Neutrophil (primary cell): ENCODE measurements at regions not wholly inside any gene's neighbourhood (a gene's known extent, or its start where the extent isn't known, plus 50 kb on each side); places are given as distances from the start of the nearest gene placed in this dataset.

ENCODE experiments used
- H3K27ac ChIP-seq: fragments of 200-600 bp; sonication (generic); 2 replicates; pipeline ENCODE4 v1.5.1; 2016; ENCODE audit warnings: mild to moderate bottlenecking, moderate library complexity
- H3K27me3 ChIP-seq: fragments of 200-600 bp; sonication (generic); 2 replicates; pipeline ENCODE4 v1.6.0; 2016; ENCODE audit warnings: mild to moderate bottlenecking
- H3K36me3 ChIP-seq: fragments of 200-600 bp; sonication (generic); 2 replicates; pipeline ENCODE4 v1.5.1; 2017
- H3K4me1 ChIP-seq, 2 experiments: fragments of 200-600 bp in 1 of 2; sonication (generic) in 1 of 2; 1 replicate in 1 of 2; 2 replicates in 1 of 2; pipeline versions ENCODE4 v1.5.1 to v1.6.1; 2013 to 2016; ENCODE audit warnings: low read depth in 1 of 2, low read length in 1 of 2, mild to moderate bottlenecking in 1 of 2, moderate library complexity in 1 of 2; ENCODE audit not compliant: control insufficient read depth in 1 of 2, insufficient read depth in 1 of 2
- H3K4me3 ChIP-seq, 2 experiments: fragments of 200-600 bp in 1 of 2; sonication (generic) in 1 of 2; 1 replicate in 1 of 2; 2 replicates in 1 of 2; pipeline ENCODE4 v1.5.1; 2013 to 2016; ENCODE audit warnings: low read depth in 1 of 2, low read length in 1 of 2, mild to moderate bottlenecking in 1 of 2, moderate library complexity in 1 of 2
- H3K9me3 ChIP-seq: fragments of 200-600 bp; sonication (generic); 2 replicates; pipeline ENCODE4 v1.5.1; 2016
- TF ChIP-seq, protein P1 (sequence below): fragments of 200-600 bp; sonication (generic); IDR thresholded peaks from 2 replicates; pipeline ENCODE4 v1.5.1; 2016; ENCODE audit warnings: antibody characterized with exemption

GRCh38 chr12:4005851-4006430, 132.7 kb upstream of the PARP11 start:
- TF ChIP-seq, protein P1, sequence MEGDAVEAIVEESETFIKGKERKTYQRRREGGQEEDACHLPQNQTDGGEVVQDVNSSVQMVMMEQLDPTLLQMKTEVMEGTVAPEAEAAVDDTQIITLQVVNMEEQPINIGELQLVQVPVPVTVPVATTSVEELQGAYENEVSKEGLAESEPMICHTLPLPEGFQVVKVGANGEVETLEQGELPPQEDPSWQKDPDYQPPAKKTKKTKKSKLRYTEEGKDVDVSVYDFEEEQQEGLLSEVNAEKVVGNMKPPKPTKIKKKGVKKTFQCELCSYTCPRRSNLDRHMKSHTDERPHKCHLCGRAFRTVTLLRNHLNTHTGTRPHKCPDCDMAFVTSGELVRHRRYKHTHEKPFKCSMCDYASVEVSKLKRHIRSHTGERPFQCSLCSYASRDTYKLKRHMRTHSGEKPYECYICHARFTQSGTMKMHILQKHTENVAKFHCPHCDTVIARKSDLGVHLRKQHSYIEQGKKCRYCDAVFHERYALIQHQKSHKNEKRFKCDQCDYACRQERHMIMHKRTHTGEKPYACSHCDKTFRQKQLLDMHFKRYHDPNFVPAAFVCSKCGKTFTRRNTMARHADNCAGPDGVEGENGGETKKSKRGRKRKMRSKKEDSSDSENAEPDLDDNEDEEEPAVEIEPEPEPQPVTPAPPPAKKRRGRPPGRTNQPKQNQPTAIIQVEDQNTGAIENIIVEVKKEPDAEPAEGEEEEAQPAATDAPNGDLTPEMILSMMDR, result no peak
- H3K4me1 ChIP-seq, result no peaks in the 10 kb centered on the region
- no peaks in the 10 kb centered on the region for H3K9me3 ChIP-seq
- no peak overlapping the region for H3K27ac ChIP-seq
- no peak overlapping the region for H3K4me3 ChIP-seq
- peaks cover under 1% of the 10 kb centered on the region for H3K27me3 ChIP-seq
- H3K36me3 ChIP-seq, result no peaks in the 10 kb centered on the region

DNA sequence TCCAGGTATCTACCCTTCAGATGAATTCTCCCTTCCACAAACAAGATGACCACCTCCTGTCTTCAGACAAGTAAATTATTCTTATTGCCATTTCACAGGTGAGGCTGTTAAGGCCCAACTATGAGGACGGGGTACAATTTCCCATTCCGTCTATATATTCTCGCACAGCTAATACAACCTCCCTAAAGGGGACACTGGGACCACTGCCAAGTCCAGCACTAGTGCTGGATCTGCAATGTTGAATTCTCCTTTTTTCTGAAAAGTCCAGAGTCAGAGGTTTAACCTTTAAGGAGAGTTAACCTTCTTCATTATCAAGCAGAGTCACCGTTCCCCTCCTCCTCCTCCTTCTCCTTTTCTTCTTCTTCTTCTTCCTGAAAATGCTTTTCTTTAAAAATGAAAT, 130.4 kb upstream of the PARP11 start:
- H3K27me3 ChIP-seq, result peaks cover 10% of the 10 kb centered on the region
- TF ChIP-seq, protein P1, result no peak
- no peaks in the 10 kb centered on the region for H3K4me1 ChIP-seq
- H3K9me3 ChIP-seq, result no peaks in the 10 kb centered on the region
- no peak overlapping the region for H3K4me3 ChIP-seq
- H3K27ac ChIP-seq, result no peak overlapping the region
- no peaks in the 10 kb centered on the region for H3K36me3 ChIP-seq

DNA sequence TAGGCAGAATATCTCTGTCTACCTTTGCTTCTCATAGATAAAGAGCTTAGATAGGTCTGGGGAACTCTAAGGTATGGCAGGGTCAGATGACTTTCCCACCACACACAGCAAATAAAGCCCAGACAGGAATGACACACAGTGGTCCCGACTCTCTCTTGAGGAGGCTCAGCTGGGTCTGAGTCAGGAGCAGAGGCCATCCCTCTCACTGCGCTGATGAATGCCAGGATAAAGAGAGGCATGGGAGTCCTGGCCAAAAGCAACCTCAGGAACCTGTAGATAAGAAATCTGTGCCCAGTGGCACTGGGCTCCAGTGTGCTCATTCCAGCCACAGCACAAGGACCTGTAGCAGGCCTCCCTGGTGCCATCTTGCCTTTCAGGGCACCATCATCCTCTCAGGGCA, 129.4 kb upstream of the PARP11 start:
- Histone ChIP-seq H3K27ac (no peak overlapping the region), H3K9me3 (no peaks in the 10 kb centered on the region), H3K4me1 (no peaks in the 10 kb centered on the region), H3K4me3 (no peak overlapping the region), H3K36me3 (no peaks in the 10 kb centered on the region), H3K27me3 (peaks cover 10% of the 10 kb centered on the region)
- TF ChIP-seq, protein P1, result no peak

DNA sequence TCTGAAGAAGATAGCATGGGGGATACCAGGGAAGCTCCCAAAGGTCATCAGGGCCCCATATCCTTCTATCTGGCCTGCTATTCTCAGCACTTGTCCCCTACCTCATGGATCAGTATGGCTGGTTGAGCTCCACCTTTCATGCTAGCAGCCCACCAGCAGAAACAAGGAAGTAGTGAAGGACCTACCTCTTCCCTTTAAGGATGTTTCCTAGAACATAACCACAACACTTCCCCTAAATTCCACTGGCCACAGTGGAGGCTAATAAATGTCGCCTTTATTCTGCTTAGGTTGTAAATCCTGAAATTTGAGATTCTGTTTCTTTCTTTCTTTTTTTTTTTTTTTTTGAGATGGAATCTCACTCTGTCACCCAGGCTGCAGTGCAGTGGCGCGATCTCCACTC, 128.6 kb upstream of the PARP11 start:
- TF ChIP-seq, protein P1, result no peak
- Histone ChIP-seq H3K4me1 (no peaks in the 10 kb centered on the region), H3K27ac (no peak overlapping the region), H3K4me3 (no peak overlapping the region), H3K9me3 (no peaks in the 10 kb centered on the region), H3K36me3 (no peaks in the 10 kb centered on the region), H3K27me3 (peaks cover 10% of the 10 kb centered on the region)

DNA sequence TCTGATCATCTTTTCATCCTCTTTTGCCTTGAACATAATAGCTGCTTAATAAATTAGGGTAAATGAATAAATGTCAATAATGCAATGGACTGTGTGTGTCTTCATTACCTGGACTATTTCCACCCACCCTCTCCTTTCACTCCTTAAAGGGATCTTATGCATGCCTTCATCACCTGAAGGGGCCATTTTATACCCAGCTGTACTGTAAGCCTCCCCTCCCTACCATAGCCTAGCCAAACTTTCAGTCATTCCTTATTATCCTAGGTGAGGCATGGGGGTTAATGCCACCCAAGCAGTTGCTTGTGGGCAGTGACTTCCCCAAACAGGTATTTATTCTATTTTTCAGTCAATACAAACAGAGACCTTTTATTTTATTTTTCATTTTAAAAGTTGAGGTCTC, 127.8 kb upstream of the PARP11 start:
- Histone ChIP-seq H3K27me3 (peaks cover 10% of the 10 kb centered on the region), H3K4me3 (no peak overlapping the region), H3K4me1 (no peaks in the 10 kb centered on the region), H3K36me3 (no peaks in the 10 kb centered on the region), H3K27ac (no peak overlapping the region), H3K9me3 (no peaks in the 10 kb centered on the region)
- TF ChIP-seq, protein P1, result no peak

GRCh38 chr12:3999904-4000303, 126.7 kb upstream of the PARP11 start:
- TF ChIP-seq, protein P1, result no peak
- H3K4me3 ChIP-seq, result no peak overlapping the region
- no peaks in the 10 kb centered on the region for H3K9me3 ChIP-seq
- no peak overlapping the region for H3K27ac ChIP-seq
- H3K36me3 ChIP-seq, result no peaks in the 10 kb centered on the region
- peaks cover 10% of the 10 kb centered on the region for H3K27me3 ChIP-seq
- H3K4me1 ChIP-seq, result no peaks in the 10 kb centered on the region
